ENCODE measurements at regions not wholly inside any gene's neighbourhood (a gene's known extent, or its start where the extent isn't known, plus 50 kb on each side); places are given as distances from the start of the nearest gene placed in this dataset.
"Not testable (repeated sequence)": the region's sequence is repeated elsewhere in the genome, so short reads cannot be mapped to it uniquely, and the experiment has no call there.

- DNase-seq = not testable (repeated sequence)
Measured at GRCh38 chr16:58790816-58791557, 56.9 kb upstream of the GOT2 start.

GRCh38 chr16:58789351-58789750 is 55.2 kb upstream of the GOT2 start:
- no peak for DNase-seq
